H9 (cell line): ENCODE measurements at regions not wholly inside any gene's neighbourhood (a gene's known extent, or its start where the extent isn't known, plus 50 kb on each side); places are given as distances from the start of the nearest gene placed in this dataset.

Experiments used
- DNase-seq: peaks from one replicate; pipeline ENCODE4 v3.0.0-alpha.2; 2017
- H2AFZ ChIP-seq: one replicate; pipeline ENCODE4 v1.6.1; 2013; ENCODE audit warnings: mild to moderate bottlenecking, low read length, control low read depth, moderate library complexity
- H2AK5ac ChIP-seq: 2 replicates; pipeline ENCODE4 v1.6.1; 2013; ENCODE audit warnings: low read length, control low read depth, mixed read lengths; ENCODE audit not compliant: insufficient read length
- H2BK120ac ChIP-seq: one replicate; pipeline ENCODE4 v1.6.1; 2013; ENCODE audit warnings: low read depth, mild to moderate bottlenecking, low read length, control low read depth, inconsistent platforms; ENCODE audit not compliant: poor library complexity, severe bottlenecking
- H2BK12ac ChIP-seq: 2 replicates; pipeline ENCODE4 v1.6.1; 2013; ENCODE audit warnings: low read length, control low read depth, mixed read lengths, low read depth; ENCODE audit not compliant: insufficient read length
- H2BK15ac ChIP-seq: 2 replicates; pipeline ENCODE4 v1.6.1; 2013; ENCODE audit warnings: low read depth, low read length, control low read depth
- H2BK20ac ChIP-seq: one replicate; pipeline ENCODE4 v1.6.1; 2013; ENCODE audit warnings: low read depth, mild to moderate bottlenecking, low read length, control low read depth, inconsistent platforms; ENCODE audit not compliant: poor library complexity, severe bottlenecking
- H2BK5ac ChIP-seq: 2 replicates; pipeline ENCODE4 v1.6.1; 2013; ENCODE audit warnings: low read length, control low read depth, mixed read lengths; ENCODE audit not compliant: insufficient read length
- H3K14ac ChIP-seq: 2 replicates; pipeline ENCODE4 v1.6.1; 2013; ENCODE audit warnings: low read length, control low read depth; ENCODE audit not compliant: insufficient read depth
- H3K18ac ChIP-seq: 2 replicates; pipeline ENCODE4 v1.6.1; 2013; ENCODE audit warnings: low read depth, mild to moderate bottlenecking, mixed read lengths, low read length, control low read depth; ENCODE audit not compliant: insufficient read length
- H3K23ac ChIP-seq: 2 replicates; pipeline ENCODE4 v1.6.1; 2013; ENCODE audit warnings: low read length, control low read depth, mixed read lengths, low read depth; ENCODE audit not compliant: insufficient read length
- H3K23me2 ChIP-seq: 2 replicates; pipeline ENCODE4 v1.6.1; 2013; ENCODE audit warnings: low read depth, mild to moderate bottlenecking, mixed read lengths, low read length, control low read depth; ENCODE audit not compliant: insufficient read length, poor library complexity, severe bottlenecking
- H3K27ac ChIP-seq: 2 replicates; pipeline ENCODE4 v1.5.1; 2013; ENCODE audit warnings: low read length, control low read depth, mixed read lengths, low read depth; ENCODE audit not compliant: insufficient read length
- H3K27me3 ChIP-seq: 2 replicates; pipeline ENCODE4 v1.6.1; 2013; ENCODE audit warnings: low read length, control low read depth, inconsistent platforms; ENCODE audit not compliant: insufficient read depth
- H3K4ac ChIP-seq: 2 replicates; pipeline ENCODE4 v1.6.1; 2013; ENCODE audit warnings: low read depth, mild to moderate bottlenecking, control low read depth, inconsistent platforms, low read length, moderate library complexity
- H3K4me1 ChIP-seq: 2 replicates; pipeline ENCODE4 v1.6.1; 2013; ENCODE audit warnings: low read length, control low read depth, inconsistent platforms; ENCODE audit not compliant: insufficient read depth
- H3K4me2 ChIP-seq: 2 replicates; pipeline ENCODE4 v1.6.1; 2013; ENCODE audit warnings: low read length, control low read depth, mixed read lengths; ENCODE audit not compliant: insufficient read length, insufficient read depth
- H3K56ac ChIP-seq: 2 replicates; pipeline ENCODE4 v1.6.1; 2013; ENCODE audit warnings: low read depth, mild to moderate bottlenecking, mixed read lengths, low read length, control low read depth; ENCODE audit not compliant: insufficient read length
- H3K79me1 ChIP-seq: 2 replicates; pipeline ENCODE4 v1.6.1; 2013; ENCODE audit warnings: low read depth, mild to moderate bottlenecking, moderate library complexity, low read length, control low read depth, inconsistent platforms; ENCODE audit not compliant: insufficient read depth, poor library complexity, severe bottlenecking
- H3K79me2 ChIP-seq: 2 replicates; pipeline ENCODE4 v1.6.1; 2013; ENCODE audit warnings: low read length, control low read depth, inconsistent platforms; ENCODE audit not compliant: insufficient read depth
- H3K9ac ChIP-seq: 2 replicates; pipeline ENCODE4 v1.6.1; 2013; ENCODE audit warnings: low read length, control low read depth, mixed read lengths; ENCODE audit not compliant: insufficient read length; ENCODE audit errors: extremely low read depth
- H3K9me3 ChIP-seq: one replicate; pipeline ENCODE4 v1.6.1; 2013; ENCODE audit warnings: low read depth, low read length, inconsistent platforms; ENCODE audit not compliant: control insufficient read depth
- H3T11ph ChIP-seq: one replicate; pipeline ENCODE4 v1.6.1; 2013; ENCODE audit warnings: mild to moderate bottlenecking, low read length, control low read depth, inconsistent platforms
- H4K20me1 ChIP-seq: one replicate; pipeline ENCODE4 v1.6.1; 2013; ENCODE audit not compliant: control insufficient read depth, insufficient read length, insufficient read depth
- H4K5ac ChIP-seq: 2 replicates; pipeline ENCODE4 v1.6.1; 2013; ENCODE audit warnings: low read depth, mild to moderate bottlenecking, mixed read lengths, low read length, control low read depth; ENCODE audit not compliant: insufficient read length
- H4K8ac ChIP-seq: replicated peaks from 2 replicates; pipeline ENCODE4 v1.6.1; 2013; ENCODE audit warnings: low read length, control low read depth, mixed read lengths, low read depth; ENCODE audit not compliant: insufficient read length
- H4K91ac ChIP-seq: 2 replicates; pipeline ENCODE4 v1.6.1; 2013; ENCODE audit warnings: low read depth, mild to moderate bottlenecking, moderate library complexity, mixed read lengths, low read length, control low read depth; ENCODE audit not compliant: insufficient read length
- H3K27ac Mint-ChIP-seq, 3 experiments: 2 replicates in 2 of 3; 3 replicates in 1 of 3; pipeline ENCODE4 v1.8.0; 2020 to 2021; ENCODE audit warnings: mixed read lengths in 3 of 3, mild to moderate bottlenecking in 1 of 3, moderate library complexity in 1 of 3
- H3K27me3 Mint-ChIP-seq: 2 replicates; pipeline ENCODE4 v1.8.0; 2021; ENCODE audit warnings: low read depth, mild to moderate bottlenecking, moderate library complexity, mixed read lengths
- H3K36me3 Mint-ChIP-seq, 3 experiments: 2 replicates in 2 of 3; 3 replicates in 1 of 3; pipeline ENCODE4 v1.8.0; 2020 to 2021; ENCODE audit warnings: low read depth in 3 of 3, mixed read lengths in 3 of 3; ENCODE audit not compliant: insufficient read depth in 1 of 3
- H3K4me1 Mint-ChIP-seq, 2 experiments: 2 replicates each; pipeline ENCODE4 v1.8.0; 2020; ENCODE audit warnings: mixed read lengths in 2 of 2
- H3K4me3 Mint-ChIP-seq, 2 experiments: 2 replicates in 1 of 2; 3 replicates in 1 of 2; pipeline ENCODE4 v1.8.0; 2020 to 2021; ENCODE audit warnings: mild to moderate bottlenecking in 2 of 2, mixed read lengths in 2 of 2, moderate library complexity in 1 of 2
- H3K9me3 Mint-ChIP-seq, 2 experiments: 2 replicates in 1 of 2; 3 replicates in 1 of 2; pipeline ENCODE4 v1.8.0; 2020; ENCODE audit warnings: mild to moderate bottlenecking in 2 of 2, mixed read lengths in 2 of 2, moderate library complexity in 1 of 2
- CTCF ChIP-seq: fragments of 200-600 bp; sonication (generic); conservative IDR thresholded peaks from 3 replicates; pipeline ENCODE4 v1.8.0; 2021; ENCODE audit warnings: antibody characterized with exemption, mild to moderate bottlenecking

GRCh38 chr6:40915165-40915564 lies 123.9 kb downstream of the UNC5CL start:
- no peak overlapping the region for H4K91ac ChIP-seq
- H3K56ac ChIP-seq: no peak overlapping the region
- Mint-ChIP-seq H3K4me1 (peaks cover 27 to 28% of the 10 kb centered on the region in 2 experiments), H3K27me3 (peaks cover 22% of the 10 kb centered on the region), H3K27ac (no peak overlapping the region), H3K4me3 (no peak overlapping the region), H3K9me3 (no peaks in the 10 kb centered on the region), H3K36me3 (no peaks in the 10 kb centered on the region; a peak in 1 of 7 replicates)
- H2BK120ac ChIP-seq: no peak overlapping the region
- H4K5ac ChIP-seq: no peak overlapping the region
- H3K4me2 ChIP-seq: no peak overlapping the region
- no peak overlapping the region for H2AFZ ChIP-seq
- H3K23ac ChIP-seq: no peak overlapping the region
- no peaks in the 10 kb centered on the region for H3K23me2 ChIP-seq
- H3K79me2 ChIP-seq: no peaks in the 10 kb centered on the region
- no peak overlapping the region for H3K27ac ChIP-seq
- H2BK5ac ChIP-seq: no peak overlapping the region
- H3K79me1 ChIP-seq: no peaks in the 10 kb centered on the region
- no peak overlapping the region for H3K9ac ChIP-seq
- no peak overlapping the region for H2BK12ac ChIP-seq
- no peak overlapping the region for H3K14ac ChIP-seq
- no peak overlapping the region for H4K8ac ChIP-seq
- no peak overlapping the region for H2BK15ac ChIP-seq
- no peaks in the 10 kb centered on the region for H4K20me1 ChIP-seq
- no peak overlapping the region for H3K18ac ChIP-seq
- H3K4me1 ChIP-seq: peaks cover 12% of the 10 kb centered on the region; the same call in 1 of the 2 replicates
- no peak for TF ChIP-seq CTCF
- H2AK5ac ChIP-seq: no peak overlapping the region
- no peaks in the 10 kb centered on the region for H3K9me3 ChIP-seq
- H3K4ac ChIP-seq: no peak overlapping the region
- H3T11ph ChIP-seq: no peak overlapping the region
- no peaks in the 10 kb centered on the region for H3K27me3 ChIP-seq
- H2BK20ac ChIP-seq: no peak overlapping the region
- DNase-seq: no peak
